Gastroesophageal sphincter (tissue), 4 donors: ENCODE measurements at regions not wholly inside any gene's neighbourhood (a gene's known extent, or its start where the extent isn't known, plus 50 kb on each side); places are given as distances from the start of the nearest gene placed in this dataset.

Experiments
- ATAC-seq: fragments of 150-250 bp; one replicate; pipeline ENCODE4 v1.9.1; 2016; ENCODE audit warnings: mild to moderate bottlenecking, moderate library complexity
- H3K27ac ChIP-seq, 4 donors: fragments of 200-600 bp; sonication (generic) in 3 of 4; 1 replicate in 3 of 4; 2 replicates in 1 of 4; pipeline ENCODE4 v1.5.1; 2016 to 2019
- H3K27me3 ChIP-seq: fragments of 200-600 bp; sonication (generic); one replicate; pipeline ENCODE4 v1.5.1; 2019
- H3K36me3 ChIP-seq, 2 donors: fragments of 200-600 bp; sonication (generic); one replicate each; pipeline ENCODE4 v1.5.1; 2019; ENCODE audit warnings: control low read depth in 1 of 2
- H3K4me1 ChIP-seq, 3 donors: fragments of 200-600 bp; sonication (generic); 1 replicate in 2 of 3; 2 replicates in 1 of 3; pipeline ENCODE4 v1.5.1; 2016 to 2019; ENCODE audit warnings: control low read depth in 2 of 3
- H3K4me3 ChIP-seq, 2 donors: fragments of 200-600 bp; sonication (generic); one replicate each; pipeline ENCODE4 v1.5.1; 2019; ENCODE audit warnings: mild to moderate bottlenecking in 1 of 2, moderate library complexity in 1 of 2
- H3K9me3 ChIP-seq, 3 donors: fragments of 200-600 bp; sonication (generic); one replicate each; pipeline ENCODE4 v1.5.1; 2017 to 2019; ENCODE audit warnings: control low read depth in 2 of 3
- CTCF ChIP-seq, 4 experiments: fragments of 200-600 bp in 2 of 4; fragments of 450-650 bp in 2 of 4; sonication (generic) in 1 of 4; IDR thresholded peaks; one replicate each; pipeline ENCODE4 v1.5.1; 2017 to 2019; ENCODE audit warnings: antibody characterized with exemption in 4 of 4, mild to moderate bottlenecking in 2 of 4, moderate library complexity in 2 of 4
- EP300 ChIP-seq: sonication (generic); formaldehyde crosslinking; IDR thresholded peaks from one replicate; pipeline ENCODE4 v1.6.1; 2017; ENCODE audit warnings: antibody characterized with exemption, mild to moderate bottlenecking
- POLR2A ChIP-seq, 2 donors: fragments of 450-650 bp; IDR thresholded peaks; one replicate each; pipeline ENCODE4 v1.6.1; 2017; ENCODE audit warnings: antibody characterized with exemption in 2 of 2, mild to moderate bottlenecking in 2 of 2, moderate library complexity in 1 of 2
- POLR2AphosphoS5 ChIP-seq: sonication (generic); formaldehyde crosslinking; IDR thresholded peaks from one replicate; pipeline ENCODE4 v1.6.1; 2017; ENCODE audit warnings: antibody characterized with exemption
- WGBS, 2 donors: methylation state at CpG; one replicate each; pipeline ENCODE4 v1.1.5; 2018; ENCODE audit warnings: low coverage in 1 of 2; 5-methylcytosine and 5-hydroxymethylcytosine counted together

GRCh38 chr12:132436791-132437251 lies 53.1 kb upstream of the FBRSL1 start:
- H3K27ac ChIP-seq, result no peak overlapping the region
- peaks cover 73% of the 10 kb centered on the region for H3K27me3 ChIP-seq
- no peaks in the 10 kb centered on the region for H3K36me3 ChIP-seq
- WGBS, 2 donors, result 89% methylated on average over 7 of the region's 17 CpGs; no CpG with 5 or more reads in 1 of the 2 donors
- no peak overlapping the region for H3K4me3 ChIP-seq
- no peak for TF ChIP-seq POLR2A (IDR thresholded peaks at IDR 0.05)
- TF ChIP-seq CTCF (IDR thresholded peaks at IDR 0.05), result no peak
- no peak for TF ChIP-seq EP300
- no peak for TF ChIP-seq POLR2AphosphoS5
- ATAC-seq, result no peak
- peaks cover 0 to 15% (median 0%) of the 10 kb centered on the region in 3 donors for H3K4me1 ChIP-seq
- H3K9me3 ChIP-seq, result no peaks in the 10 kb centered on the region

GRCh38 chr12:132435486-132436187 lies 54.3 kb upstream of the FBRSL1 start:
- Histone ChIP-seq H3K27ac (no peak overlapping the region), H3K4me3 (no peak overlapping the region), H3K36me3 (no peaks in the 10 kb centered on the region), H3K27me3 (peaks cover 79% of the 10 kb centered on the region), H3K4me1 (peaks cover 0 to 21% (median 0%) of the 10 kb centered on the region in 3 donors), H3K9me3 (no peaks in the 10 kb centered on the region)
- TF ChIP-seq POLR2AphosphoS5, result no peak
- no peak for TF ChIP-seq CTCF (IDR thresholded peaks at IDR 0.05)
- no peak for TF ChIP-seq EP300
- TF ChIP-seq POLR2A (IDR thresholded peaks at IDR 0.05), result no peak
- no peak for ATAC-seq
- 80 to 96% methylated on average over 3 to 17 of the region's 39 CpGs for WGBS, 2 donors

GRCh38 chr12:132433641-132434395 lies 56.1 kb upstream of the FBRSL1 start:
- Histone ChIP-seq H3K9me3 (no peaks in the 10 kb centered on the region), H3K4me3 (no peak overlapping the region), H3K36me3 (no peaks in the 10 kb centered on the region), H3K4me1 (peaks cover 0 to 39% (median 10%) of the 10 kb centered on the region in 3 donors), H3K27ac (no peak overlapping the region), H3K27me3 (peaks cover 92% of the 10 kb centered on the region)
- 40% methylated on average over 1 of the region's 35 CpGs; no CpG with 5 or more reads in 1 of the 2 donors for WGBS, 2 donors
- ATAC-seq, result no peak
- TF ChIP-seq EP300 (no peak), POLR2A (IDR thresholded peaks at IDR 0.05) (no peak), CTCF (IDR thresholded peaks at IDR 0.05) (no peak), POLR2AphosphoS5 (no peak)

GRCh38 chr12:132432721-132433577 lies 57.0 kb upstream of the FBRSL1 start:
- no peak for ATAC-seq
- no peak overlapping the region for H3K27ac ChIP-seq

More at GRCh38 chr12:132432721-132433577, 57.0 kb upstream of the FBRSL1 start:
- peaks cover 0 to 44% (median 10%) of the 10 kb centered on the region in 3 donors for H3K4me1 ChIP-seq
- H3K27me3 ChIP-seq, result peaks cover 92% of the 10 kb centered on the region
- H3K4me3 ChIP-seq, result no peak overlapping the region
- 50 to 69% methylated on average over 5 to 17 of the region's 41 CpGs for WGBS, 2 donors
- H3K36me3 ChIP-seq, result no peaks in the 10 kb centered on the region
- no peak for TF ChIP-seq POLR2A (IDR thresholded peaks at IDR 0.05)
- no peak for TF ChIP-seq CTCF (IDR thresholded peaks at IDR 0.05)
- H3K9me3 ChIP-seq, result no peaks in the 10 kb centered on the region
